Activated T-helper 17 cell treated with anti-CD3 and anti-CD28 coated beads, Interleukin-2, amount 50 U/mL, for 72 hours (primary cell): ENCODE measurements at regions not wholly inside any gene's neighbourhood (a gene's known extent, or its start where the extent isn't known, plus 50 kb on each side); places are given as distances from the start of the nearest gene placed in this dataset.

Source experiments
- ATAC-seq: fragments of 150-1000 bp; cut with Tn5 transposase; replicated peaks from 2 replicates; pipeline ENCODE4 v1.10.0; 2021; ENCODE audit warnings: mild to moderate bottlenecking, moderate library complexity
- H3K27ac Mint-ChIP-seq: one replicate; pipeline ENCODE4 v1.8.0; 2022; ENCODE audit warnings: mixed read lengths
- H3K27me3 Mint-ChIP-seq: one replicate; pipeline ENCODE4 v1.8.0; 2022; ENCODE audit warnings: mixed read lengths
- H3K36me3 Mint-ChIP-seq: one replicate; pipeline ENCODE4 v1.8.0; 2022; ENCODE audit warnings: low read depth, mild to moderate bottlenecking, mixed read lengths
- H3K4me1 Mint-ChIP-seq: one replicate; pipeline ENCODE4 v1.8.0; 2022; ENCODE audit warnings: mixed read lengths
- H3K4me3 Mint-ChIP-seq: one replicate; pipeline ENCODE4 v1.8.0; 2022; ENCODE audit warnings: mild to moderate bottlenecking, mixed read lengths
- H3K9me3 Mint-ChIP-seq: one replicate; pipeline ENCODE4 v1.8.0; 2022; ENCODE audit warnings: mixed read lengths

GRCh38 chr15:31550211-31550977, 223.8 kb downstream of the KLF13 start:
- ATAC-seq = no peak
- H3K9me3 Mint-ChIP-seq = no peaks in the 10 kb centered on the region
- no peaks in the 10 kb centered on the region for H3K4me1 Mint-ChIP-seq
- H3K27me3 Mint-ChIP-seq = peaks cover 3% of the 10 kb centered on the region
- H3K27ac Mint-ChIP-seq = no peak overlapping the region
- no peaks in the 10 kb centered on the region for H3K36me3 Mint-ChIP-seq
- H3K4me3 Mint-ChIP-seq = no peak overlapping the region

DNA sequence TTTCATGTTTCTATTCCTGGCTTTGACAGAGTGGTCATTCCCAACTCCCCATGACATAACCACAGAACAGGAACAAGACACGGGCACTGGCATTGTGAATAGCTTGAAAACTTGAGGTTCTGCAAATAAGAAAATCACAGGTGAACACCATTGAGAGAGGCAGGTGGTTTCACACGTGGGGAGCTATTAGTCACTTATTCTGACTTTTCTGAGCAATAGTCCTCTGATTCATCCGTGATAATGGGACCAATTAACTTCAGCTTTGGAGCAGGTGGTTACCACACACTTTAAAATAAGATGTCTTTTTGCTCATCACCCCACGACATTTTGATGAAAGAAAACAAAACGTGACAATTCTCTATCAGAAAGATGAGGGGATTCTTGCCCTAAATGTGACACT, 224.7 kb downstream of the KLF13 start:
- Mint-ChIP-seq H3K4me1 (no peaks in the 10 kb centered on the region), H3K27me3 (peaks cover 3% of the 10 kb centered on the region), H3K4me3 (no peak overlapping the region), H3K36me3 (no peaks in the 10 kb centered on the region), H3K27ac (no peak overlapping the region), H3K9me3 (no peaks in the 10 kb centered on the region)
- peak; percentile 83 for ATAC-seq

DNA sequence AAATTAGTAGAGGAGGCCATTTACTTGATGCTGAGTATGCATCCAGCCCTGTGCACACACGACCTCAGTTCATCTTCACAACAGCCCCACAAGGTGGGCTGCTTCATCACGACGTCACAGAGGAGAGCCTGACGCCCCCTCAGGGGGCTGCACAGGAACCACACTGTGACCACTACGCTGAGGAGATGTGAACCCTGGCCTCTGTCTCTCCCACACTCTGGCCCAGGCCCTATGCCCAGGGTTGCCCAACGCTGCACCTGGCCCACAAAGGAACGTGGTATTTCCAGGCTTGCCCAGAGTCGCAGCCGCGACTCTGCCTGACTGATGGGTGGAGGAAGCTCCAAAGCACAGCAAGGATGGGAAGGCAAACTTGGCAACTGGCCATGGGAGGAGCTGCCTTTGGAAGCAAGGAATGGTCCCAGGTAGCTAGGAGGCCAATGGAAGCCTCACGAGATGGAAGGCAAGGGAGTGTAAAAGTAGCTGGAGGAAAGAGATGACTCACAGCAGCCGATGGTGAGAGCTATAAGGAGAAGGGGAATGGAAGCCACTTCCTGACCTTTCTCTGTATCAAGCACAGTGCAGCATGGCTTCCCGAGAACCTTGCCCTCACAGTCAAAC, 226.0 kb downstream of the KLF13 start:
- Mint-ChIP-seq H3K4me1 (no peaks in the 10 kb centered on the region), H3K9me3 (no peaks in the 10 kb centered on the region), H3K27ac (no peak overlapping the region), H3K4me3 (no peak overlapping the region), H3K36me3 (no peaks in the 10 kb centered on the region), H3K27me3 (peaks cover 6% of the 10 kb centered on the region)
- ATAC-seq = no peak

DNA sequence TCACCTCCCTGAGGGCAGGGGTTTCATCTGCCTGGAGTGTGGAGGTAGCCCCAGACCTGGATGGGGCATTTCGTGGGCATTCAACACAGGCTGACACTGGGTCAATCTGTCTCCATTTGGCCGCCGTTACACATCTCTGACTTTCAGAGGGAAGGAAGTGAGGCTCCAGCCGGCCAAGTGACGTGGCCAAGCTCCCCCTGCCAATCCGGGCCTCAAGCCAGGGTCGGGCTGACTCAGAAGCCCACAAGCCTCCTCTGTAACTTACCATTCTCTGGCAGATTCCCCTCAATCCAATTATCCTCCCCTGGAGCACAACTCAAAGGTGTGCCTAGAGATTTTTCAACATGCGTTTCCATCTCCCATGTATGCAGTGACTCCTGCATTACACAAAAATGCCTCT, 227.6 kb downstream of the KLF13 start:
- Mint-ChIP-seq H3K27ac (no peak overlapping the region), H3K27me3 (peaks cover 6% of the 10 kb centered on the region), H3K4me3 (no peak overlapping the region), H3K36me3 (no peaks in the 10 kb centered on the region), H3K9me3 (no peaks in the 10 kb centered on the region), H3K4me1 (no peaks in the 10 kb centered on the region)
- ATAC-seq = no peak

DNA sequence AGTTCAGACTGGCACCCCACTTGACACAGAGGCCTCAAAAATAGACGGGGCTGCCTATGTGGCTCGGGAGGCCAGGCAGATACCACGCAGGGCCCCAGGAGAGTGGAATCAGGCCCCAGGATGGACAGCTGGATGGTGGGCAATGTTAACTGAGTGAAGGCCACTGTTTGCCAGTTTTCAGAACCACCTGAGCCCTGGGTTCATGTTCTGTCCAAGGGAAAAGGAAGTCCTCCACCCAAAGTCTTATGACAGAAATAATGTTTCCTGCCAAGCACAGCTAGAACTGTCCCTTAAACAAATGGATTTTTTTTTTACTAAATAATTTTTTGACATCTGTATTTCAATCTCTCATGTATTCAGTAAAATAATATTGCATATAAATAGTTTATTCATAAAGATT, 228.4 kb downstream of the KLF13 start:
- H3K4me1 Mint-ChIP-seq = no peaks in the 10 kb centered on the region
- H3K27ac Mint-ChIP-seq = no peak overlapping the region
- no peak for ATAC-seq
- peaks cover 3% of the 10 kb centered on the region for H3K27me3 Mint-ChIP-seq
- H3K4me3 Mint-ChIP-seq = no peak overlapping the region
- no peaks in the 10 kb centered on the region for H3K9me3 Mint-ChIP-seq
- no peaks in the 10 kb centered on the region for H3K36me3 Mint-ChIP-seq

GRCh38 chr15:31556494-31557150, 230.0 kb downstream of the KLF13 start:
- Mint-ChIP-seq H3K4me3 (no peak overlapping the region), H3K27ac (no peak overlapping the region), H3K36me3 (no peaks in the 10 kb centered on the region), H3K4me1 (no peaks in the 10 kb centered on the region), H3K9me3 (no peaks in the 10 kb centered on the region), H3K27me3 (peaks cover 8% of the 10 kb centered on the region)
- ATAC-seq = no peak

GRCh38 chr15:31557899-31558298, 231.3 kb downstream of the KLF13 start:
- Mint-ChIP-seq H3K27ac (no peak overlapping the region), H3K9me3 (no peaks in the 10 kb centered on the region), H3K27me3 (peaks cover 8% of the 10 kb centered on the region), H3K4me1 (no peaks in the 10 kb centered on the region), H3K4me3 (no peak overlapping the region), H3K36me3 (no peaks in the 10 kb centered on the region)
- no peak for ATAC-seq

DNA sequence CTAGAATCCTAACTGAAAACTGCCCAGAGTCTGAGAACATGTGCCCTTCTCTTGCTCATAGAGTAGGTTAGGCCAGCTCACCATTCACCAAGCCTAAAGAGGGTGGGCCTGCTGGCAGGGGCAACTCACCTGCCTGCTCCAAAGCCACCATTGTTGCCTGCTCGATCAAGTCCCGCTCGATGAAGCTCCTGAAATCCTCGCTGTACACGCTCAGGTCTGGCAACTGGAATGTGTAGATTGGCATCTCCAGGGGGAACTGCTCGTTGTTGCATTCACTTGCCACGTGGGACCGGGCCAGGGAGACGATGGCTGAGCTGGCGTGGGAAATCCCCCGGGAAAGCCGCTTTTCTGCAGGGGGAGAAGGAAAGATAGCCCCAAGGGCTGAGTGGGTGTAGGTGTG, 232.2 kb downstream of the KLF13 start:
- H3K4me1 Mint-ChIP-seq = no peaks in the 10 kb centered on the region
- H3K4me3 Mint-ChIP-seq = no peak overlapping the region
- peaks cover 8% of the 10 kb centered on the region for H3K27me3 Mint-ChIP-seq
- no peak for ATAC-seq
- H3K27ac Mint-ChIP-seq = no peak overlapping the region
- H3K9me3 Mint-ChIP-seq = no peaks in the 10 kb centered on the region
- no peaks in the 10 kb centered on the region for H3K36me3 Mint-ChIP-seq

DNA sequence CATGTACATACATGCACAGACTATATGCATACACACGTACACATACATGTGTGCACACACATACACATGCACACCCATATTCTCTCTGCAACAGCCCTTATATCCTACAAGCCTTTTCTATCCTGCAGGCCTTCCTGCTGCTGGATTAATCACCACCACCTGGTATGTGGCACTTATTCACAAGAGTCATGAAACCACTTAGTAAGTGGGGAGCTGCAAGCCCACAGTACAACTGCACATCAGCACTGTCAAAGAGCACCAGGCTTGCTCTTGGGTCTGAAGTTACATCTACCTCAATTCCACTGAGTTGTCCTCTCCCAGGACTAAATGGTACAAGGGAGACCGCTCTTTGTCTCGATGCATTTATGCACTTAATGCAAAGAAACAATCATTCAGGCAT, 233.2 kb downstream of the KLF13 start:
- Mint-ChIP-seq H3K36me3 (no peaks in the 10 kb centered on the region), H3K4me1 (no peaks in the 10 kb centered on the region), H3K9me3 (no peaks in the 10 kb centered on the region), H3K27me3 (peaks cover 8% of the 10 kb centered on the region), H3K4me3 (no peak overlapping the region), H3K27ac (no peak overlapping the region)
- ATAC-seq = no peak

- Mint-ChIP-seq H3K4me3 (no peak overlapping the region), H3K4me1 (no peaks in the 10 kb centered on the region), H3K27me3 (peaks cover 8% of the 10 kb centered on the region), H3K27ac (no peak overlapping the region), H3K36me3 (no peaks in the 10 kb centered on the region), H3K9me3 (no peaks in the 10 kb centered on the region)
- ATAC-seq = no peak
Measured at GRCh38 chr15:31560643-31561042, 234.0 kb downstream of the KLF13 start.

DNA sequence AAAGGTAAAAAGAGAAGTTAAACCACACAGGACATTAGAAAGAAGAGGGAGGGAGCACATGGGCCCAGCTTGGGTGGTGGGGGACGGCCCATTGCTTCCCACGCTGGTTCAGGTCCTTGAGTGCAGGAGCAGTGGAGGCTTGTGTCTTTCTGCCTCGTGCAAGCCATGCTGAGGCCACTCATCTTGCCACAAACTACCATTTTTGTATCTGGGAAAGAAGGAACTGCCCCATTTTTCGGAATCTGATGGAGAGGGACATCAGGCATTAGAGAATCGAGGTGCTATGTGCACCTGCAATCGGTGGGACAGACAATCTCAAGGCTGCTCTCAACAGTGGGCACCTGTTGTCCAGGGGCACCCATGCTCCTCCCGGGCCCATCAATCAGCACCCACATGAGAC, 234.5 kb downstream of the KLF13 start:
- Mint-ChIP-seq H3K4me3 (no peak overlapping the region), H3K4me1 (no peaks in the 10 kb centered on the region), H3K27ac (no peak overlapping the region), H3K9me3 (no peaks in the 10 kb centered on the region), H3K27me3 (peaks cover 8% of the 10 kb centered on the region), H3K36me3 (no peaks in the 10 kb centered on the region)
- ATAC-seq = no peak

DNA sequence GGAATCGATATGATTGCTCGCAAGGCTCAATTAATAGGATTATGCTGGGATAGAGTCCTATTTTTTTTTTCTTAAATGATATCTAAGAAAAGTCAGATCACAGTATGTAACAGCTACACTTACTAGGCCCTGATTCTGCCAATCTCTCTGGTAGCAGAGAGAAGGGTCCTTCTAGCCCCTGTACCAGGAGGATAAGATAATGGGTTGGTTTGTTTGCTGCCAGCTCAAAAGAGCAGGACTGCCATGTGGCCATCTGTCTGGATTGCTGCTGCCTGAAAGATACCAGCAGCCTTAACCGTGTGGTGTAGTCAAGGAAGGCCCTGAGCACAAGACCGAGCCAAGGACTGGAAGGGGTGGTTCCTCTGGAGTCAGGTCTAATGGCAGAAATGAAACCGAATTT, 236.4 kb downstream of the KLF13 start:
- no peak for ATAC-seq
- Mint-ChIP-seq H3K4me1 (no peaks in the 10 kb centered on the region), H3K36me3 (no peaks in the 10 kb centered on the region)

DNA sequence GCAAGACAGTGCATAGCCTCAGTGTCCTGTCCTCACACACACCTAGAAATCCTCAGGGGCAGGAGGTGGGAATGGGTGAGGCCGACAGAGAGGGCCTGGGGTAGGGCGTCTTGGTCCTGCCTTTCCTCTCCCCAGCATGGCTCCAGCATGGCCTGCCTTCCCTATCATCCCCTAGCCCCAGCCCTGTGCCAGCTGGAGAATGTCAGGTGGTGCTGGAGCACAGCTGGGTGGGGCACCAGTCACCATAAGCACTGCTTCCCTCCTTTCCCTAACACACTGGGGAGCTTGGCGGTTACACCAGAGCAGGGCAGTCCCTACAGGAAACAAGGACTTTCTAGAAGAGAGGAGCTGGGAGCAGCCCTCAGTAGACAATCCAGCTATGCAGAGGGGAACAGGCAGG, 236.8 kb downstream of the KLF13 start:
- ATAC-seq = no peak
- H3K36me3 Mint-ChIP-seq = no peaks in the 10 kb centered on the region
- H3K27me3 Mint-ChIP-seq = peaks cover 5% of the 10 kb centered on the region
- H3K9me3 Mint-ChIP-seq = no peaks in the 10 kb centered on the region
- H3K4me3 Mint-ChIP-seq = no peak overlapping the region
- H3K4me1 Mint-ChIP-seq = no peaks in the 10 kb centered on the region
- H3K27ac Mint-ChIP-seq = no peak overlapping the region

More for the DNA sequence above, 236.4 kb downstream of the KLF13 start:
- H3K27me3 Mint-ChIP-seq = peaks cover 5% of the 10 kb centered on the region
- H3K9me3 Mint-ChIP-seq = no peaks in the 10 kb centered on the region
- no peak overlapping the region for H3K4me3 Mint-ChIP-seq
- no peak overlapping the region for H3K27ac Mint-ChIP-seq

DNA sequence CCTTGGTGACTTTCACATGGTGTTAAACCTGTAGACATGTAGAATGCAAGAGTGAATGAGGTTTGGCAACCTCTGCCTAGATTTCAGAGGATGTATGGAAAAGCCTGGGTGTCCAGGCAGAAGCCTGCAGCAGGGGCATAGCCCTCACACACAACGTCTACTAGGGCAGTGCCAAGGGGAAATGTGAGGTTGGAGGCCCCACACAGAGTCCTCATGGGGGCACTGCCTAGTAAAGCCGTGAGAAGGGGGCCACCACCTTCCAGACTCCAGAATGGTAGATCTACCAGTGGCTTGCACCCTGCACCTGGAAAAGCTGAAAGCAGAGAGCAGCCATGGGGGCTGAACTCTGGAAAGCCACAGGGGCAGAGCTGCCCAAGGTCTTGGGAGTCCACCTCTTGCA, 241.2 kb downstream of the KLF13 start:
- Mint-ChIP-seq H3K27me3 (peaks cover 3% of the 10 kb centered on the region), H3K36me3 (no peaks in the 10 kb centered on the region), H3K4me1 (no peaks in the 10 kb centered on the region), H3K27ac (no peak overlapping the region), H3K4me3 (no peak overlapping the region), H3K9me3 (no peaks in the 10 kb centered on the region)
- no peak for ATAC-seq

DNA sequence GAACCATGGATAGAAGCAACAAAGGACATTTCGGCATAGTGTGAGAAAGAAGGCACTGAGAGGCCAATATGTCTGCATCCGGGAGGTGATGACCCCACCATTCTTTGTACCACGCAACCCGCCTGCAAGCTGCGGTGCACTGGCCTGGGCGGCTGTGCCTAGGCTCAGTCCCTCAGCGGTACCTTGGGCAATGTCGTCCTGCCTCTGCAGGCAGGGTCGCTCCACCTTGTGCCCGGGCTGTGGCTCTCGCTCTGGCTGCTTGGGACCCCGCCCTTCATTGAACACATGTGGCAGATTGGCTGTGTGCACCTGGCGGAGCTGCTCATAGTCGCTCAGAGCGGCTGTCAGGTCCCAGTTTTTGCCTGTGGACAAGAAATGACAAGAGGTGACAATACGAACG, 243.2 kb downstream of the KLF13 start:
- H3K27me3 Mint-ChIP-seq = peaks cover 3% of the 10 kb centered on the region
- no peaks in the 10 kb centered on the region for H3K4me1 Mint-ChIP-seq
- no peaks in the 10 kb centered on the region for H3K9me3 Mint-ChIP-seq
- no peak overlapping the region for H3K4me3 Mint-ChIP-seq
- ATAC-seq = no peak
- no peaks in the 10 kb centered on the region for H3K36me3 Mint-ChIP-seq
- H3K27ac Mint-ChIP-seq = no peak overlapping the region
